ENCODE measurements at regions not wholly inside any gene's neighbourhood (a gene's known extent, or its start where the extent isn't known, plus 50 kb on each side); places are given as distances from the start of the nearest gene placed in this dataset.
"Not testable (repeated sequence)": the region's sequence is repeated elsewhere in the genome, so short reads cannot be mapped to it uniquely, and the experiment has no call there.

DNA sequence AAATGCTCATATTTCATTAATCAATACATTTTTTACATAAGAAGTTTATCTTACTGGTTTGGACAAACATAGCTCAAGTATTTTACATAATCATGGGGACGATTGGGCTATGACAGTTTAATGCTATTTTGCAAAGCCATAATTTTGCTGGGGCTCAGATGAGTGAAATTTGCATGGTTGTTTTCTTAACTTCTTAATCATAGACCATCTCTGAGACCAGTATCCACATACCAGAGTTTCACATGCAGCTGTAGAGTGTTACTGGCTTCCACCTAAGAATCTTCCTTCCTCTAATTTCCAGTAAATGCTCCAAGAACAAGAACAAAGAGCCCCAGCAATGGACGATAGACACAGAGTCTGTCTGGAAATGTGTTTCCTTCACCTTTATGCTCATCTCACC lies 303.0 kb upstream of the TMEM132C start:
- intact Hi-C loops (cut with DNase I), result no loop called here
- no peak for DNase-seq

GRCh38 chr12:127964717-127965116 lies 302.3 kb upstream of the TMEM132C start:
- intact Hi-C loops (cut with DNase I), result no loop called here
- DNase-seq, result no peak

- intact Hi-C loops (cut with DNase I), result no loop called here
- no peak for DNase-seq
These were observed 300.6 kb upstream of the TMEM132C start for GRCh38 chr12:127966331-127966730.

DNA sequence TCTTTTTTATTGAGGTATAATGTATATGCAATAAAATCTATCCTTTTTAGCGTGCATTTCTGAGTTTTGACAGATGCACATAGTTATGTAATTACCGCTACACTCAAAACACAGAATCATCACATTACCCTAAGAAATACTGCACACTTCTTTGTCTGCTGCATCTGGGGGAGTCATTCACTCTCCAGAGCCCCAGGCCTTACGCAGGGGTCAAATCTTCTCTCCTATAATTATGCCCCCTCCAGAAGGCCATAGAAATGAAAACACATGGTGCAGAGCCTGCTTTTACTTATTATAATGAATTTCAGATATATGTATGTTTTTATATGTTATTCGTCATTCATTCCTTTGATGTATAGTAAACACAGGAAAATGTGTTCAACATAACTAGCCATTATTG lies 296.5 kb upstream of the TMEM132C start:
- intact Hi-C loops (cut with DNase I), result no loop called here
- no peak for DNase-seq

- intact Hi-C loops (cut with DNase I), result no loop called here
- no peak for DNase-seq
These were observed 286.4 kb upstream of the TMEM132C start for GRCh38 chr12:127980585-127980984.

DNA sequence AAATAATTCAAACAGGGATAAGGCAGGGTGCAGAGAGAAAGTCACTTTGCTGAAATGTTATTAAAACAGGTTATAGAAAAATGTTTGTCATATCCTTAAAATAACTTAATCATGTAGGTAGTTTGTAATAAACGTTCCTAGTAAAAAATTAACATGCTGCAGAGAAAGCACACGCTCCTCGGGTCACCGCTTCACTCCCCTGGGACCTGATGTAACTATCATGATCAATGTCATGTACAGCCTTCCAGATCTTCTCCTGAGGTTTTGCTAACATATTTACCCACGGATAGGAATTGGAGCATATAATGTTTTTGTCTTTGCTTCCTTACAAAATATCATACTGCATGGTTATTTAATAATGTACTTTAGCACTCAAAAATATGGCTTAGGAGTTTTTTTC lies 285.1 kb upstream of the TMEM132C start:
- intact Hi-C loops (cut with DNase I), result no loop called here
- DNase-seq, result no peak

DNA sequence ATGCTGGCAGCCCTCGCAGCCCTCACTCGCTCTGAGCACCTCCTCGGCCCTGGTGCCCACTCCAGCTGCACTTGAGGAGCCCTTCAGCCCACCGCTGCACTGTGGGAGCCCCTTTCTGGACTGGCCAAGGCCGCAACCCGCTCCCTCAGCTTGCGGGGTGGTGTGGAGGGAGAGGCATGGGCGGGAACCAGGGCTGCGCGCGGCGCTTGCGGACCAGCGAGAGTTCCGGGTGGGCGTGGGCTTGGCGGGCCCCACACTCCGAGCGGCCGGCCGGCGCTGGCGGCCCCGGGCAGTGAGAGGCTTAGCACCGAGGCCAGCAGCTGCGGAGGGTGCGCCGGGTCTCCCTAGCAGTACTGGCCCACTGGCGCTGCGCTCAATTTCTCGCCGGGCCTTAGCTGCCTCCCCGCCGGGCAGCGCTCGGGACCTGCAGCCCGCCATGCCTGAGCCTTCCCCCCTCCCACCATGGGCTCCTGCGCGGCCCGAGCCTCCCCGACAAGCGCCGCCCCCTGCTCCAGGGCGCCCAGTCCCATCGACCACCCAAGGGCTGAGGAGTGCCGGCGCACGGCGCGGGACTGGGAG lies 283.7 kb upstream of the TMEM132C start:
- intact Hi-C loops (cut with DNase I), result not testable (repeated sequence)
- DNase-seq, result peak in 1 of 10 donors; percentile 82

- no peak for DNase-seq
- intact Hi-C loops (cut with DNase I), result no loop called here
These were observed 282.4 kb upstream of the TMEM132C start for GRCh38 chr12:127984386-127985055.

GRCh38 chr12:127987199-127987901 lies 279.6 kb upstream of the TMEM132C start:
- intact Hi-C loops (cut with DNase I), result no loop called here
- DNase-seq, result no peak

GRCh38 chr12:127991485-127991884 lies 275.5 kb upstream of the TMEM132C start:
- intact Hi-C loops (cut with DNase I), result no loop called here
- no peak for DNase-seq

DNA sequence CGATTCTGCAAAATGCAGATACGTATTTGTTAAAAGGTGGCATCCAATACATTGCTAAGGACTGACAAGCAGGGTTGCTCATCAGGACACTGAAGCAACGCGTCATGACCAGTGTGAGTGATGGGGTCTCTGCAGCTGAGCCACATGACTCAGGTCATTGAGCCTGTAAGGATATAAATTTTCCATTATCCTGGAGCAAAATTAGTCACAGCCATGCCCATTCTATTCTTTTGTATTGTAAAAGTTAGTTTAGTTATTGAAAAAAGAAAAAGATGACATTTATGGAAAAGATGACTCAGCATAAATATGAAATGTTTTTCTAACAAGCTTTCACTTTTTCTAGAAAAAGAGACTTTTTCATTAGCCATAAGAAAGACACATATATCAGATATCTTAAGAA lies 268.0 kb upstream of the TMEM132C start:
- intact Hi-C loops (cut with DNase I), result no loop called here
- no peak for DNase-seq

- DNase-seq, result no peak
- intact Hi-C loops (cut with DNase I), result no loop called here
These were observed 262.5 kb upstream of the TMEM132C start for GRCh38 chr12:128004383-128004938.

DNA sequence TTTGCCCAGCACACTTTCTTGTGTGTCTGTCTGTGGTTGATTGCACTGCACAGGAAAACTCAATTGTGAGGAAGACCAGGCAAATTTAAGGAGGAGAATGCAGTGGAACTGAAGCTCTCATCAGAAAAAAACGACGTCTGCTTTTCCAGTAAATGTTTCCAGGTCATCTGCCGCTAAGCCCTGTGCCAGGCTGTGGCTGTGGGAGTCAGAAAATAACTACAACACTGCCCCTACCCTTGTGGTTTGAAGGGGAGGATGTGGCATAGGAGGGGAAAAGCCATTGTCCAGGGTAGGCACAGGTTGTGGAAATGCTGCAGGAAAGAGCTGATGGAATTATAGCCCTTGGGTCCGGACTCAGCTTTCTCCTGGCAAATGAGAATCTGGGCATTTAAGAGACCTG lies 259.7 kb upstream of the TMEM132C start:
- intact Hi-C loops (cut with DNase I), result no loop called here
- DNase-seq, result no peak

GRCh38 chr12:128008341-128008740 lies 258.6 kb upstream of the TMEM132C start:
- intact Hi-C loops (cut with DNase I), result no loop called here
- no peak for DNase-seq

- intact Hi-C loops (cut with DNase I), result no loop called here
These were observed 257.9 kb upstream of the TMEM132C start for GRCh38 chr12:128009108-128009507.

DNA sequence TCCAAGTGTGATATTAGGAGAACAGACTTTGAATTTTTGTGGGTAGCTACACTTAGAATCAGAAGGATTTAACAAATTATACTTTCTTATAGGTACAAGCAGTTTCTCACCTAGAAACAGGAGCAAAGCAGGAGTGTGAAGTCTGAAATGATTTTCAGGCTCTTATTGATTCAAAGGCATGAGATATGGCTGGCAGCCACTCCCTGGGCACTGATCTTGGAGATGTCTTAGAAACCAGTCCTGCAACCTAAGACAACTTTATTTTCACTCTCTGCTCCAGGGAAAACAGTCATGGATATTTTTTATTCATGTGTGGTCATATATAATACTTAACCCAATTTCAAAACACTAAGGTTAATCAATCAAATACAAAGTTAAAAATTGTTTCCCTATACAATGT lies 254.9 kb upstream of the TMEM132C start:
- DNase-seq, result no peak

More at GRCh38 chr12:128009108-128009507, 257.9 kb upstream of the TMEM132C start:
- DNase-seq, result no peak

DNA sequence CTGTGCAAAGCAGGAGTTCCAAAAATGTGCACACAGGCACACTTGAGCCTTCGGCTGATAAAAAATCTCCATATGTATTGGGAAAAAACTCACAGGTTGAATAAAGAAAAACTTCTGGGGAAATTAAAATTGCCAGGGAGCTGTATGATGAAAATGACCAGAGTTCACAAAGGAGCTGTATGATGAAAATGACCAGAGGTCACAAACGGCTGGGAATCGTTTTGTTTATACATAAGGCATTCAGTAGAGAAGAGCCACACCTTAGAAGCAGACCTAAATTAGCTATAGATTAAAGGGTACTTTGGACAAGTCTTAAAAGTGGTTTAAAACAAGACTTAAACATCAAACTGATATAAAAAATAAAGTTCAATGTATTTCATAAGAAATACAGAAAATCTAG lies 251.7 kb upstream of the TMEM132C start:
- intact Hi-C loops (cut with DNase I), result no loop called here
- DNase-seq, result no peak

More for the DNA sequence above, 254.9 kb upstream of the TMEM132C start:
- intact Hi-C loops (cut with DNase I), result no loop called here

DNA sequence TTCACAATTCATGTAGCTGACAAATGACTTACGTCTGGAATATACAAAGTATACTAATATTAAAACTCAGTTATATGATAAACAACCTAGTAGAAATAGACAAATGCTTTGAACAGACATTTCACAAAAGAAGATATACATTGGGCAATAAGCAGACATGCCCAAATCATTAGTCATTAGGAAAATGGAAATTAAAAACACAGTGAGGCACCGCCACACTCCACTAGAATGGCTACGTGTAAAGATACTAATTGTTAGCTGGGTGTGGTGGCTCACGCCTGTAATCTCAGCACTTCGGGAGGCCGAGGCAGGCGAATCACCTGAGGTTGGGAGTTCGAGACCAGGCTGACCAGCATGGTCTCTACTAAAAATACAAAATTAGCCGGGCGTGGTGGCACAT lies 248.9 kb upstream of the TMEM132C start:
- DNase-seq, result no peak
- intact Hi-C loops (cut with DNase I), result no loop called here

- intact Hi-C loops (cut with DNase I), result no loop called here
- no peak for DNase-seq
These were observed 246.9 kb upstream of the TMEM132C start for GRCh38 chr12:128019996-128020544.

DNA sequence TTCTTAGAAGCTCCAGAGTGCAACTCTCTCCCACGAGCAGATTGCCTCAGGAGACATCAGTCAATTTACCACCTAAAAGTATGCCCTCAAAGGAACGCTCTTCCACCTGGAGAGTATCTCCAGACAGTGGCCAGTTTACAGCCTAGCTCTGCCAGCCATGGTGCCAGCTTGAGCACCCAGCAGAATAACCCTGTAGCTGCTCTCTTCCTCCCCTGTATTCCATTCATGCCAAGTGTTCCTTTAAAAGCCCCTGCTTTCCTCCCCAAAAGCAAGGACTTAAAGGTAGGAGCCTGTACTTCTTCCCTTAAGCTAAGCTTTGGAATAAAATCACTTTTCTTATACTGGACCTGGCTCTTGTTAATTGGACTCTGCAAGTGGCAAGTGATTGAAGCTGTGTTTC lies 245.4 kb upstream of the TMEM132C start:
- intact Hi-C loops (cut with DNase I), result no loop called here
- no peak for DNase-seq

DNA sequence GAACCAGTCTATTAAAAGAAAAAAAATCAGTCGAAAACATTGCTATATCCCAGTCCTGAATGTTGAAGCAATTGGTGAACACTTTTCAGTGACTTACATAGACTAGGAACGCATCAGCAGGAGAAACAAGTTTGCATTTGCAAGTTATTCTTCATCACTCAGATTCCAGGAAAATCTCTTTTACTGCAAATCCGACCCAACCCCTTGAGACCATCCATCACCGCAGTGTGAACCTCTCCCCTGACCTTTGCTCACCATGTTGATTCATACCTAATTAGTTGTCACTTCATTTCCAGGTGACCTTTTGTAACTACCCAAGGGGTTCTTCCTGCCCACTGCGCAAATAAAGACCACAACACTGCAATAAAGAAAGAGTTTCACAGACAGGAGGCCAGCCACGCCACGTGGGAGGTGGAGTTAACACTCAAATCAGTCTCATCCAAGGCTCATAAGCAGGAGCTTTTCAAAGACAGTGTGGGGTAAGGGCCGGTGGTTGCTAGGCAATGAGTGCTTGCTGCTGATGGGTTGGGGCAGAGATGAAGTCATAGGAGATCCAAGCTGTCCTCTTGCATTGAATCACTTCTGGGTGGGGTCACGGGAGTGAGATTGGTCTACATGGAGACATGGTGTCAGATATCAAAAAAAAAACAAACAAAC lies 241.3 kb upstream of the TMEM132C start:
- peak in 1 of 10 donors; percentile 15 for DNase-seq
- intact Hi-C loops (cut with DNase I), result no loop called here
